Stimulated activated CD8-positive, alpha-beta memory T cell treated with anti-CD3 and anti-CD28 coated beads, Interleukin-2, amount 100 ng/mL, for 1 hour (primary cell): ENCODE measurements at regions not wholly inside any gene's neighbourhood (a gene's known extent, or its start where the extent isn't known, plus 50 kb on each side); places are given as distances from the start of the nearest gene placed in this dataset.

Experiments
- DNase-seq, 2 donors: peaks; one replicate each; pipeline ENCODE4 v3.0.0-alpha.2; 2020; ENCODE audit warnings: low read depth in 2 of 2

DNA sequence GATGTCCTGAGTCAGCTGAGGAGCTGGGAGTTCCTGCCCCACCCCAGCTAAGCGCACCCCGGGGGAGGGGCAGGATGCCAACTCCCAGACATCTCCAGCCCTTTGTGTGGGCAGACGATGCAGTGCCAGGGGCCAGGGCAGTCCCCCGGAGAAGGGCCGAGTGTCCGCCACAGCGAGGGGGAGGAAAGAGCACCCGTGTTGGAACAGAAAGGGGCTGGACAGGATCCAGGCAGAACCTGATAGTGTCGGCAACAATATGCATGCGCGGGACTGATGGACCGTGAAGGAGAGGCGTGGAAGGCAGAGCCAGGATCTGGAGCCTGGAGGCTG is 1434.7 kb downstream of the BRD1 start:
- no peak for DNase-seq

DNA sequence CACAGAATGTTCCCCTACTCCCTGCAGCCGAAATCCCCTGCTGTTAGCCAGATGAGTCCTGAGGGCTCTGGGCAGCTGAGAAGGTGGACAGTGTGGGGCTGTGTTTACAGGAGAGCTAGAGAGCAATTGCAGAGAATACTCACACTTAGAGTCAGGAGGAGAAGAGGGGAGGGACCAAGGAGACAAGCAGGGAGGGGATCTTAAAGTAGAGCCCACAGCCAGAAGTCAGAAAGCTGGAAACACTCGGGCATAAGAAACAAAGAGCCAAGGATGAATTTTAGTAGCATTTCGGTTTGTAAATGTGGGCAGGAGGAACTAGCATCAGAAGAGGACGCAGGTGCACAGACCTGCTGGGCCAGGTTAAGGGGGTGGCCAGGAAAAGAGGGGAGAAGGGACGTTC is 1435.9 kb downstream of the BRD1 start:
- no peak for DNase-seq

DNA sequence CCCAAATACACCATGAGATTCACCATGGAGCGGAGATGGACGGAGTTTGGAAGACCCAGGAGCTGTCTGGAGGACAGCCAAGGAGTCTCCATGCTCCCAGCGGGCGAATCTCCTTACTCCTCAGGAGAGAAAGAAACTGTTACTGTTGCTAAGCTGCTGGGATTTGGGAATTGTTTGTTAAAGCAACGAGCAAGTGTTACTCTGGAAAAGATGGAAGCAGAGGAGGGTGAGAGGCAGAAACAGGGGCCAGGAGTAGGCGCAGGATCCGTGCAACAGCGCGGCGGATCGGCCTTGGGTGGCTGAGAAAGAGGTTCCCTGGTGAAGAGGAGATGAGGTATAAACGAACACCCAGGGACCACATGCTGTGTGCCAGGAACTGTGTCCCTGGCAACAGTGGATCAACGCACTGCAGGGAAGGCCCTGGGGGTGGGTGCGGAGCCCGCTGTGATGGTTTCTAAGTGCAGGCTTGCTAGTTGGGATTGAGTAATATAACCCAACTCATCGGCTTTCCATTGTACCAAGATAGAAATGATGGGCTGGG is 1436.4 kb downstream of the BRD1 start:
- DNase-seq, result no peak

DNA sequence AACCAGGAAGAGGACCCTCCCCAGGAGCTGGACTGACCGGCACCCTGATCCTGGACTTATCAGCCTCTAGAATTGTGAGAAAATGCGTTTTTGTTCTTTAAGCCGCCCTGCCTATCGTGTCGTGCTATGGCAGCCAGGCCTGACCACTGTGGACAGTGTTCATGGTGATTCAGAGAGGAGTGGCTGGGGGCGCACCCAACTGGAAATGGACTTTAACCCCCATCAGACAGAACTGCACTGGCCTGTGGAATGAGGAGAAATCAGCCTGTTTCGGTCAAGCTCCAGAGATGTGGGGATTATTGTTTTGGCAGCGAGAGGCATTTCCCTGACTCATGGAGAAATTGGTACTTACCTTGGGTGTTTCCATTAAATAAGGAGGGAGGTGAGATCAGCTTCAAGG is 1437.8 kb downstream of the BRD1 start:
- DNase-seq, result no peak

DNA sequence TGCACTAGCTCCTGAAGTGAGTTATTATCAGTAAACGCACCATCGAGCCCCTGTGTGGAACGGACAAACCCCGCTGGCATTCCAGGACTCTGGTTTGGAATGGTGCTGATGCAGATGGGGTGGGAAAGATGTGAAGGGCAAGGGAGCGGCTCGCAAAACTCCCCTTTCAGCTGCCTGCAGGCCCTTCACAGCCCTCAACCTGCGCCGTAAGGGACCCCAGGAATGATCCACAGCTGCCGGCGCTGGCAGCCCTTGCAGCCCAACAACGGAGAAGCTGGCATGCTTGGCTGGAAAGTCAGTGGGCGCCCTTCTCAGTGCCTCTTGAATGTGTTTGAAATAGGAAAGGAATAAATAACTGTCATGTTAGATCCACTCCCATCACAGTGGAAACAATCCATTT is 1445.5 kb downstream of the BRD1 start:
- DNase-seq, result no peak

DNA sequence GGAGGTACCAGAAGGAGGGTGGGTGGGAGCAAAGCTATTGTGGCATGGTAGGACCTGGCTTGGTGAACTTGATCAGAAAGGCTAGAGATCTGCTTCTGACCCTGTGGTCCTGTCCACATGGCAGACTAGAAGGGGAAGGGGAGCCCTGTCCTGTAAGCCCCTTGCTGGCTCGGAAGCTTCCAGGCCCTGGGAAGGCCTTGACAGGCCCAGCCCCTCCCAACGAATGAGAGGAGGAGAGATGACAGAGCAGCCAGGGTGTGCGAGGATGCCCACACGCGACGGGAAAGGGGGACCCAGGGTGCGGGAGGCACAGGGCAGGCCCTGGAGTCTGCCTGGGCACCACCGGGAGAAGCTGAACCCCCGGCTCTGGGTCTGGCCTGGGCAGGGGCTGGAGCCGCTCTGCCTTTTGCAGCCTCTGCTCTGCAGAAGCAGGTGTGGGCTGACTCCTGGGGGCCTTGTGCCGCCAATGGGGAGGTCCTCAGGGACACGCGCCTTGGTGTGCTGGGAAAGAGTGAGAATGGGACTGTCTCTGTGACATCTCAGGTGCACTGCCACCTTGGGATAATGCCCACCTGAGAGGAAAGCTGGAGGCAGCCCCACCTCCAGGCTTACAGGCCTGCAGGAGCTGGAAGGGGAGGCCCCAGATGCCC is 1447.5 kb downstream of the BRD1 start:
- DNase-seq, result no peak

DNA sequence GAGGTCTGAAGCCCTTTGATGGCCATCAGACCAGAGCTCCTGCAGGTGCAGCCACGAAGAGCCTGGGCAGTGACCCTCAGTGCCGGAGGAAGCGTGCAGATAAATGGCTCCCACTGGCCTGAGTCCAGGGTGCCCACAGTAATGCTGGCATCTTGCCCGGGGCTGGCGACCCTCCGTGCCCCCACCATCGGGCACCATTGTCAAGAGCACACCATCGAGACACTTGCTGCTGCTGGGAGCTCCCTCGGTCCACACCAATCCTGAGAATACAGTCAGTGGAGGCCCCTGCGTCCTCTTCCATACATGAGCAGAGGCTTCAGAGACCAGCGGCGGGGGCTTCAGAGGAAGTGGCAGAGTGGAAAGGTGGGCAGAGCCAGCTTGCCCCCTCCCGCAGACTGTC is 1448.3 kb downstream of the BRD1 start:
- no peak for DNase-seq

DNA sequence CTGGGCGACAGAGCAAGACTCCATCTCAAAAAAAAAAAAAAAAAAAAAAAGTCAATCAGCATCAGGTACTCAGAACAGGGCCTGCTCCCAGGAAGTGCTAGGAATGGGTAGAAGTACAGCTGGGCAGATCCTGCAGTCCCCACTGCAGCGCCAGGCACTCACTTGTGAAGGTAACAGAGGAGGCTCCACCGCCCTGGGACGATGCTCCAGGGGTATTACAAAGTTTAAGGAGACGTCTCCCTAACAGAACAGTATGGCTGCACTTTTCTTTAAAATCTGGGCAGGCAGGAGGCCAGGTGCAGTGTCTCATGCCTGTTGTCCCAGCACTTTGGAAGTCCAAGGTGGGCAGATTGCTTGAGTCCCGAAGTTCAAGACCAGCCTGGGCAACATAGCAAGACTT is 1449.0 kb downstream of the BRD1 start:
- DNase-seq, result no peak

DNA sequence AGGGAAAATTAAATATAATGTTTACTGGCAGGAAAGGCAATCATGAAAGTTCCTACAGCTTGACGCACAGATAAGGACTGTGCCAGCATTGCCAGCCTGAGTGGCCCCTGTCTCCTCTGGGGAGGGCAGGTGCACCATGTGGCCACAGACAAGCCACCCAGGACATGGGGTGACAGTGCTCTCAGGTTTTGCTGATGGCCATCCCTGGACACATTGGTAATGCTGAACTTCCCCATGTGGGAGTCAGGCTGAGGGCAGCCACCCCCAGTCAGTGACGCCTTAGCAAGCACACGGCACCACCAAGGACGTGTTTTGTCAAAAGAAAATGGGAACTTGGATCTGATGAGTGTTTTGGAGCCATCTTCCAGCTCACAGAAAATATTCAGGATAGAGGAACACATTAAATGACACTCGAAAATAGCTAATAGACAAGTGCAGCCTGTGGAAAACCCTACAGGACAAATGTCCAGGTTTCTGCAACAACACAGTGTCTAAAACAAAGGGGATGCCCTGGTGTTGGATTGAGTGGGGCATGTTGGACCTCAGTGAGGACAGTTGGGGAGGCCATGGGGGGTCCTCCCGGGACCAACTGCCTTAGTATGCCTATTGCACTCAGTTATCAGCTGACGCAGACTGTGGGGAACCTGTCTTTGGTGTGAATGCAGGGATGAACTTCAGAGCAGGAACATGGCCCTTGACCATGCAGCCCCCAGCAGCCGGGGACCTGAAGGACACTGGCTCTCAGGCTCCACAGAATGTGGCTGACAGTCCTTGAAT is 1450.5 kb downstream of the BRD1 start:
- DNase-seq, result no peak

DNA sequence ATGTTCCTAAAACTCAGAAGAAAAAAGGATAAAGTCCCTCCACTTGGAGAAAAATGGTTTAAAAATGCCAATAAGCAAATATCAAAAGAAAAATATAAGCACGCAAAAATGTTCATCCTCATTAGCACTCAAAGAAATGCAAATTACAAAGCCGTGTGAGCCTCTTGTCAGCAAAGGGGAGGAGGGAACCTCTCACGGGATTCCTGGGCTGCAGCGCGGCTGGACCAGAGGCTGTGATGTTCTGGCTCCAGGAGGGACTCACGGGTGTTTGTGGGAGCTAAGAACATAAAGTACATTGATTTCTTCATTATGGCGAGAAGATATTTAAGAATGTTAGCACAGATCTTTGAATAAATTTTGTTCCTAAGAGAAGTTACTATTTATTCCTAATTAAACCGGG is 1451.2 kb downstream of the BRD1 start:
- DNase-seq, result no peak

DNA sequence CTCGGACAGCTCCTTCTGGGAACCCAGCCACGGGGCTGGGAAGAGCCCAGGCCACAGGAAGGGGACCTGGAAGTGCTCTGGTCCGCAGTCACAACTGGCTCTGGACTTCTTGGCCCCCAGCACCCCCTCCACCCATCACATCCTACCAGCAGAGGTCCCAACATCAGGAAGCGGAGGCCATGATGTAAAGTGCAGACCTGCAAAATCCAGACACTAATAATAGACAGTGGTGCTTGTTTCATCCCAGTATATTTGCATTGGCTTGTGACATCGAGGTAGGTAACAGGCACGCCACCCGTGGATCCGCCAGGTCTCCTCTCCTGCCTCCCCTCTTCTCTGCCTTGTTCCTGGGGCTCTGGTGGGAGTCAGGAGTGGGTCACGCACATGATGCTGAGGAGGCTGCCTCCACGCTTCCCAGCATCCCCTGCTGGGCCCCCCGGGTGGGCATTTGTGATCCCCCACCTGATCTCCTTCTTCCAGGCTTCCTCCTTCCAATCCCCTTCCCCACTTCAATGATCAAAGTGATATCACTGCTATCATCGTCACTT is 1454.0 kb downstream of the BRD1 start:
- no peak for DNase-seq

DNA sequence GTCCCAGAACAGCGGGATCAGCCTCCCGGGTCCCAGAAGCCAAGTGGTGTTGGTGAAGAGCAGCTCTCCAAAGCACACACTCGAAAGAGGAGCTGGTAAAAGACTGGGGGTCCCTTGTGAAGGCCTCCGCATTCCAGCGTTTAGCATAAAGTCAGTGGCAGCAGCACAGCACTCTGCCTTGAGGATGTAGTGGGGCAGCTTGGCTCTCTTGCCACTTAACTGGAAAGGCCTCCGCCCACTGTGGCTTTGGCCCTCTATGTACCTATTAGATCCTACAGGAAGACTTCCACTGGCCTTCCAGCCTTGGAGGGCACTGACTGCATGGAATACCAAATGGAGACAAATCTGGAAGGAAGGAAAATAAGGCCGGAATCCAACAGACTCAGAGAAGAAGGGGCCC is 1455.3 kb downstream of the BRD1 start:
- DNase-seq, result no peak

DNA sequence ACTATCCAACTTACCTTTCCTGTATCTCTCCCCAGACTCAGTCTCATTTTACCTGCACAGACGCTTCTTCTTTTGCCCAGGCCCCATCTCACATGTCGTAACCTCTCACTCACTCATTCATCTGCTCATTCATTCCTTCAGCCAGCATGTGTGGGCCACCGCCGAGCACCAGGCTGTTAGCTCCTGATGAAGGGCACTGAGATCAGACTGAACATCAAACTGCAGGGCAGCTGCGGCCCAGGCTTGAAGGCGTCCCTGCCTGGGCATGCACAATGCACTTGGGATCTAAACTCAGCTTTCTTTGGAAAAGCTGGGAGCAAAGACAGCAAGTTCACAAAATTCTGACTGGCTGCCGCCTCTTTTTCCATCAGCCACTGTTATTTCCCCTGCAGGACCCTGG is 1456.3 kb downstream of the BRD1 start:
- DNase-seq, result no peak

DNA sequence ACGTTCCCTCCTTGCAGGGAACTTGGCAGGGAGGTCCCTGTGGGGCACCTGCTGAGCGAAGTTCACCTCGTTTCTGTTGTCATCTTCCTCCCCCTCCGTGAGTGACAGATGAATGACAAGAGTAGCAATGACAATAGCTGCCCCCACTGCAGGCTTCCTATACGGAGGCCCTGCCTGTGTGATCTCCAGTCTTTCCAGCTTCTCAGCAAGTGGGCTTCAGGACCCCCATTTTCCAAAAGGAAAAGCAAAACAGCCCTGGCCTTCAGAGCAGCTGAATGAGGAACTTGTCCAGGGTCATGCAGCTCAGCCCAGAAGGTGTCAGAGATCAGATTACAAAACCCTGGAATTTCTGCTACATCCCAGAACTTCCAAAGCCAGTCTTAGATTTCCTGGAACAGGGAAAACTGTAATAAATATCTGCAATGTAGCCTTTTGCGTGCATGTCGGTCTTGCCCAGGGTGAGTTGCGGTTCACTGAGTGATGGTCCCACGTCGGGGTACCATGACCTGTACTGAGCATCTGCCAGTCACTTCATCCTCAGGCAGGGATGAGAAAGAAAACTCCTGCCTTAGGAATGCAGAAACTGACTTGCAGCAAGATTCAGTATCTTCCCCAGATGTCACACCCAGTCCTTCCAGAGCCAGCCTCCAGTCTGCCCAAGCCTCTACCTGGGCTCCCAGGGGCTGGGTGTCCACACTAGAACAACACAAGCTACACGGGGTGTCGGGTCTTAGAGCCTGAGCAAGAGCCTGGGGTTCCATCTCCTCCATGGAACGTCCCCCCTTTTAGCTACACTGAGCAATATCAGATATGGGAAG is 1457.0 kb downstream of the BRD1 start:
- DNase-seq, result no peak

DNA sequence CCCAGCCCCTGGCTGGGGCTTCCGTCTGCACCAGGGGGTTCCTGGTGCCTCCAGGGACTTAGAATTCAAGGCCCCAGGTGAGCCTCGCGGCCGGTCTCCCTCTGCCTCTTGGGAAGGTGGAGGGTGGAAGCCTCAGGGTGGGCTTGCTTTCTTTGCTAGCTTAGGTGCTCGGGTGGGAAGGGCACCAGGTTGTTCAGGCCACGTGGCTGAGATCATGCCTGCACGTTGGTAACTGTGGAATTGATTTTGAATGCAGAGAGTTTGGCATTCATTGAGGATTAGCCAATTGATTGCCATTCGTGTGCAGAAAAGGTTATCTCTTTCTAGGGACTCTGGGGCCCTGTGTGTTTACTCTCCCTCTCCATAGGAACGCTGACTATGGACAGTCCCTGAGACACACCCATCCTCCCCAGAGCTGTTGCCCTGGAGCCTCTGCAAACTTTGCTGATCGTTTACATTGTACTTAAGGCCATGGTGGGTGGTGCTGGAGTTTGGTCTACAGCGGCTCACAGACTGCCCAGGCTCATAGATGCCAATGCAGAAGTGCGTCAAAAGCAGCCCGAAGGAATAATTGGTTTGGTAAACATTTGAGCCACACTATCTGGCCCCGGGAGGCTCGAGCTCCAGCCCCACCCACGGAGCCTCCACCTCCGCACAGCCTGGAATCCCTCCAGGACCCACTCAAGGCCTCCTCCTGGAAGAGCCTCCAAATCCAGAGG is 1457.7 kb downstream of the BRD1 start:
- no peak for DNase-seq

DNA sequence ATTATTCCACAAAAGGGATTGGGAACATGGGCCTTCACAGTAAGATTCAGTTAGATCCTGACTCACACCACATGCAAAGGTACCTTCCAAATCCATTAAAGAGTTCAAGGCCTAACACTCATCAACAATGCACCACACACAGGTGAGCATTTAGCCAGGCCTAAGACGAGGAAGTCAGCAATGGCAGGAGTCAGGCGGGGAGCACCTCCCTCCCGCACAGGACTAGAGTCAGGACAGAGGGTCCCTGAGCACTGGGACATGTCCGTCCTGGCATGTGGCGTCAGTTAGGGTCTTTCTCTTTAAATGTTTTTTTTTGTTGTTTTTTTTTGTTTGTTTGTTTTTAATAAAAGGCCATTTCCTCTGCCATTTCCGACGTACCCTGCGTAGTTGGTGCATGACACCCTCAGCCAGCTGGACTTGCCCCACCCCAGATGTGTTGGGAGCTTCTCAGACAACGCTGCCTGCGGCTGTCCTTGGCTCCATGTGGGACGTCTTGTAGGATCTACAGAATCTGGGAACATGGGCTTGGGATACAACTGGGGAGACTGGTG is 1458.6 kb downstream of the BRD1 start:
- DNase-seq, result no peak

DNA sequence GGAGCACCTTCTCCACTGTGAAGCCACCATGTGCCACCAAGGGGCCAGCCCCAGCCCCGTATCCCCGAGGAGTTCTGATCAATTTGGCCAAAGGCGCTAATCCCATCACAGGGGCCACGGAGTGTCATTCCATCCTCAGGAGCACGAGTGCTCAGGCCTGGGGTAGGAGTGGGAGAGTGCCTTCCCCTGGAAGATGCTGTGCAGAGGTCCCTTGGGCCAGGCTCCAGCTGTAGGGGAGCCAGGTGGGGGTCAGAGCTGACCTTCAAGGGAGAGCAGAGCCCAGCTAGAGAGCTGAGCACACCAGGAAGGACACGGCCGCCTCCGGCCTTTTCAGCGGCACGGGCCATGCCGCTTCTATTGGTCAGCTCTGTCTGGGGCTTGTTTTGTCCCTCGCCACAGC is 1459.9 kb downstream of the BRD1 start:
- DNase-seq, result no peak

DNA sequence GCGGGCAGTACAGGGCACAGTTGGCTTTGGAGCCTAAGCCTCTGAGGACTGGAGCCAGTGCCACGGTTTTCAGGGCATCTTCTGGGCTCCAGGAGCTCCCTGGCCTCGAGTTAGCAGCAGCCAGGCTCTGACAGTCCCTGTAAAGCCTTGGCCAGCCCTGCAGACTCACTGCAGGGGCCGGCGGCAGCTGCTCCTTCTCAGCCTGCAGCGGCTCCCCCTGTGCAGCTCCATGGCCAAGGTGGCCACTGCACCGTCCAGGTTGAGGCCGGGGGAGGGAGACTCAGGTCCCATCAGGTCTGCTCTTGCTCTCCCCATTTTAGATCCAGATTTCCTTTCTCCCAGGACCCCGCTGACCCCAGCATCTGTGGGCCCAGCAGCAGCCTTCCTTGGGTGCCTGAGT is 1461.1 kb downstream of the BRD1 start:
- DNase-seq, result no peak

DNA sequence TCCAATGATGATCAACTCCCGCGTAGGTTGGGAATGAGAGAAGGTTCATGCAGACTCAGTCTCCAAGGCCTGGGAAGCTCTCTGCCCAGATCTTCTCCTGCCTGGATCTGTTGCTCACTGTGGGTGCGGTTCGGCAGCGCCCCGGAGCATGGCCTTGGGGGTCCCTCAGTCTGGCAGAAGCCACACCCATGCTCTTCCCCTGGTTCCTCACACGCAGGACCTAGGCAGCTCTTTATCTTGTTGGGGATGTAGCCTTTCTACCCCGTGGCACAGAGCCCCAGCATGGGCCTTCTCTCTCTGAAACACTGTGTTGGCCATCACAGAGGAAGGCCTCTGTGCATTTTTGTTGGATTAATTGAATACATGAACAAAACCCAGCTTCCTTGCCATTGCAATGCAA is 1461.6 kb downstream of the BRD1 start:
- DNase-seq, result no peak

DNA sequence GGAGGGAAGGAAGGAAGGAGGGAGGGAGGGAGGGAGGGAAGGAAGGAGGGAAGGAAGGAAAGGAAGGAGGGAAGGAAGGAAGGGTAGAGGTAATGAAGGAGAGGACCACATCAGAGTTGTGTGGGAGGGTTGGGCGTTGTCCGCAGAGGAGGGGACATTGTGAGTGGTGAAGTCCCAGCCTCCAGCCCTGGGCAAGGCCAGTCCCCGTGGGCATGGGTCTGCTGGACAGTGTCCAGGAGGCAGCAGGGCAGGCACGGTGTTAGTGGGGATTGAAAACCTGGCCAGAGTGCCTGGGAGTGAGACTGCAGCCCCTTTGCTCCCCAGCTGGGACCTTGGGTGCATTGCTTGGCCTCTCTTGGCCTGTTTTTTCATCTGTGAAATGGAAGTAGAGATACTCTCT is 1462.3 kb downstream of the BRD1 start:
- DNase-seq, result no peak

DNA sequence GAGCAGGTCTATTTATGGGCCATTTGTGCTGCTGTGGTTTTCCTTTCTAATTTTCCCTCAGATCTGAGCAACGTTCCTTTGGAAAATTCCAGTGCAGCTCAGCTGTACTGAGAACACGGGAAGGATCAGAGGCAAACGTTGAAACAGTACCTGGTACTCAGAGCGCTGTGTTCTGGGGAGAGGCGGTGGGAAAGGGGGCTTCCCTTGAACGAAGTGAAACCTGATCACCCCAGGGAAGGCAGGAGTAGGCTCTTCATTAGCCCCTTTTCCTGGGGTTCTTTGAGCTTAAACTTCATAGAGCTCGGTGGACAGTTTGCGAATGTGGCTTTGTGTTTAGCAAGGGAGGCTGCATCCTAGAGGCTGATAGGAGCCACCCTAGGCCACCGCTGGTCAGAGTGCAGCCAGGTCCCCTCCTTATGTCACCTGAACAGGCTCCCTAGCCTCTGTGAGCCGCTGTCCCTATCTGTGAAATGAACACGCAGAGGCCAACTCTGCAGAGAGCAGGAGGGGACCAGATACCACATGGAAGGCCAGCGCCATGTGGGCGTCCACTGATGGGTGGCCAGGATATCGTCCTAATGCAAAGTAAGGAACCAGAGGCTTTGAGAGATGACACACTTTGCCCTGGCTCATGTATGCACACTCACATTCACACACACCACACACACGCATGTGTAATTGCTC is 1464.8 kb downstream of the BRD1 start:
- no peak for DNase-seq
